ENCODE measurements at regions not wholly inside any gene's neighbourhood (a gene's known extent, or its start where the extent isn't known, plus 50 kb on each side); places are given as distances from the start of the nearest gene placed in this dataset.
A peak's percentile ranks its signal among the peaks of the same experiment; 100 is the strongest.

GRCh38 chrX:112545051-112545450 is 134.7 kb downstream of the LHFPL1 start:
- H3K36me3 ChIP-seq (ENCODE audit: control insufficient read depth, insufficient read depth, low read length) = no peaks in the 10 kb centered on the region
- H3K4me3 ChIP-seq (ENCODE audit: low read length) = no peak overlapping the region
- no peak overlapping the region for H3K27ac Mint-ChIP-seq
- no peaks in the 10 kb centered on the region for H3K27me3 Mint-ChIP-seq (ENCODE audit: insufficient read depth)
- H3K9me3 Mint-ChIP-seq = no peaks in the 10 kb centered on the region
- DNase-seq = no peak
- no peak overlapping the region for H3K27ac ChIP-seq (ENCODE audit: low read depth, low read length)
- H3K4me3 Mint-ChIP-seq = no peak overlapping the region
- H3K9me3 ChIP-seq (ENCODE audit: control insufficient read depth, low read length) = no peaks in the 10 kb centered on the region
- H3K27me3 ChIP-seq (ENCODE audit: control insufficient read depth, insufficient read depth, low read length, poor library complexity, severe bottlenecking) = no peaks in the 10 kb centered on the region
- TF ChIP-seq CTCF (conservative IDR thresholded peaks at IDR 0.05) = no peak
- H3K36me3 Mint-ChIP-seq (ENCODE audit: low read depth) = no peaks in the 10 kb centered on the region
- no peaks in the 10 kb centered on the region for H3K4me1 ChIP-seq (ENCODE audit: control insufficient read depth, insufficient read depth, low read length)
- no peak overlapping the region for H3K9ac ChIP-seq (ENCODE audit: extremely low read depth, low read length, poor library complexity, severe bottlenecking)
- WGBS, 2 experiments (ENCODE audit: insufficient coverage in 1 of 2, insufficient read length in 1 of 2) = 89% methylated on average over 4 of the region's 4 CpGs; no CpG with 5 or more reads in 1 of the 2 experiments
- H3K4me1 Mint-ChIP-seq = no peaks in the 10 kb centered on the region

GRCh38 chrX:112536544-112536943 is 143.2 kb downstream of the LHFPL1 start:
- peaks cover 61% of the 10 kb centered on the region for H3K4me1 Mint-ChIP-seq
- WGBS, 2 experiments (ENCODE audit: insufficient coverage in 1 of 2, insufficient read length in 1 of 2) = 23% methylated on average over 2 of the region's 2 CpGs; no CpG with 5 or more reads in 1 of the 2 experiments
- peaks cover 3% of the 10 kb centered on the region for H3K36me3 Mint-ChIP-seq (ENCODE audit: low read depth)

GRCh38 chrX:112527903-112528302 is 151.8 kb downstream of the LHFPL1 start:
- Mint-ChIP-seq H3K27ac (no peak overlapping the region), H3K4me3 (no peak overlapping the region), H3K9me3 (peaks cover 38% of the 10 kb centered on the region), H3K36me3 (ENCODE audit: low read depth) (peaks cover 14% of the 10 kb centered on the region), H3K27me3 (ENCODE audit: insufficient read depth) (no peaks in the 10 kb centered on the region), H3K4me1 (peaks cover 11% of the 10 kb centered on the region)
- H3K27me3 ChIP-seq (ENCODE audit: control insufficient read depth, insufficient read depth, low read length, poor library complexity, severe bottlenecking) = no peaks in the 10 kb centered on the region
- H3K9me3 ChIP-seq (ENCODE audit: control insufficient read depth, low read length) = peaks cover 8% of the 10 kb centered on the region
- H3K36me3 ChIP-seq (ENCODE audit: control insufficient read depth, insufficient read depth, low read length) = no peaks in the 10 kb centered on the region
- no peak for TF ChIP-seq CTCF (conservative IDR thresholded peaks at IDR 0.05)
- H3K4me1 ChIP-seq (ENCODE audit: control insufficient read depth, insufficient read depth, low read length) = no peaks in the 10 kb centered on the region
- H3K9ac ChIP-seq (ENCODE audit: extremely low read depth, low read length, poor library complexity, severe bottlenecking) = no peak overlapping the region
- no peak overlapping the region for H3K4me3 ChIP-seq (ENCODE audit: low read length)
- H3K27ac ChIP-seq (ENCODE audit: low read depth, low read length) = no peak overlapping the region
- no peak for DNase-seq

More at GRCh38 chrX:112536544-112536943, 143.2 kb downstream of the LHFPL1 start:
- H3K9ac ChIP-seq (ENCODE audit: extremely low read depth, low read length, poor library complexity, severe bottlenecking) = no peak overlapping the region
- H3K4me3 Mint-ChIP-seq = peak overlapping the region; percentile 8
- no peaks in the 10 kb centered on the region for H3K9me3 ChIP-seq (ENCODE audit: control insufficient read depth, low read length)
- TF ChIP-seq CTCF (conservative IDR thresholded peaks at IDR 0.05) = no peak
- peaks cover 8% of the 10 kb centered on the region for H3K9me3 Mint-ChIP-seq
- H3K27me3 Mint-ChIP-seq (ENCODE audit: insufficient read depth) = no peaks in the 10 kb centered on the region
- no peaks in the 10 kb centered on the region for H3K27me3 ChIP-seq (ENCODE audit: control insufficient read depth, insufficient read depth, low read length, poor library complexity, severe bottlenecking)
- H3K4me1 ChIP-seq (ENCODE audit: control insufficient read depth, insufficient read depth, low read length) = no peaks in the 10 kb centered on the region
- DNase-seq = peak; percentile 89
- H3K36me3 ChIP-seq (ENCODE audit: control insufficient read depth, insufficient read depth, low read length) = no peaks in the 10 kb centered on the region
- H3K27ac Mint-ChIP-seq = peak overlapping the region; percentile 91
- H3K4me3 ChIP-seq (ENCODE audit: low read length) = no peak overlapping the region
- H3K27ac ChIP-seq (ENCODE audit: low read depth, low read length) = no peak overlapping the region
